ENCODE measurements at regions not wholly inside any gene's neighbourhood (a gene's known extent, or its start where the extent isn't known, plus 50 kb on each side); places are given as distances from the start of the nearest gene placed in this dataset.

DNA sequence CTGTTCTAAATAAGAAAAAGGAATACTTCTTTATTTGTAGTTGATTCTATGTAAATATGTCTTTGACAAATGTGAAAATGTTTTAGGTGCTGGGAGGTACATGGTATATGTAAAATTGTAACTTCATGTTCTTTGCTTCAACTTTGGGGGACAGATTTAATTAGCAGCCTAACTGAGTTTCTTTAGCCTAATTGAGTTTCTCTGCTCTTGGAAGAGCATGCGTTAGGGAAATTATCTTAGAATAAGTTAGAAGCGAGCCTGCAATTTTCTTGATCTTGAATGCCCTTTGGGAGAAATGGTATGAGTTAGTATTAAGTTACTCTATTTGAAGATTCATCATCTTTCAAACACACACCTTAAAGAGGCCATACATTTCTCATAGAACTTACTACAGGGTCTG is 194.3 kb downstream of the AEBP2 start:
- no peaks in the 10 kb centered on the region for H3F3A ChIP-seq (ENCODE audit: insufficient read depth, low read length)
- H3K27me3 ChIP-seq (replicated peaks; ENCODE audit: insufficient read depth, low read length): no peaks in the 10 kb centered on the region
- H3K9ac ChIP-seq (ENCODE audit: low read length): no peak overlapping the region
- no peak for DNase-seq
- no peaks in the 10 kb centered on the region for H3K9me2 ChIP-seq (replicated peaks; ENCODE audit: insufficient read depth, low read length)
- H3K9me3 ChIP-seq (replicated peaks; ENCODE audit: insufficient read depth, low read length): no peaks in the 10 kb centered on the region
- H4K20me1 ChIP-seq (ENCODE audit: insufficient read depth, low read length): no peaks in the 10 kb centered on the region
- H3K4me3 ChIP-seq (ENCODE audit: low read length): no peak overlapping the region
- H3K27ac ChIP-seq (ENCODE audit: low read length): no peak overlapping the region
- no peaks in the 10 kb centered on the region for H3K79me2 ChIP-seq (ENCODE audit: low read length)
- TF ChIP-seq, protein P1, sequence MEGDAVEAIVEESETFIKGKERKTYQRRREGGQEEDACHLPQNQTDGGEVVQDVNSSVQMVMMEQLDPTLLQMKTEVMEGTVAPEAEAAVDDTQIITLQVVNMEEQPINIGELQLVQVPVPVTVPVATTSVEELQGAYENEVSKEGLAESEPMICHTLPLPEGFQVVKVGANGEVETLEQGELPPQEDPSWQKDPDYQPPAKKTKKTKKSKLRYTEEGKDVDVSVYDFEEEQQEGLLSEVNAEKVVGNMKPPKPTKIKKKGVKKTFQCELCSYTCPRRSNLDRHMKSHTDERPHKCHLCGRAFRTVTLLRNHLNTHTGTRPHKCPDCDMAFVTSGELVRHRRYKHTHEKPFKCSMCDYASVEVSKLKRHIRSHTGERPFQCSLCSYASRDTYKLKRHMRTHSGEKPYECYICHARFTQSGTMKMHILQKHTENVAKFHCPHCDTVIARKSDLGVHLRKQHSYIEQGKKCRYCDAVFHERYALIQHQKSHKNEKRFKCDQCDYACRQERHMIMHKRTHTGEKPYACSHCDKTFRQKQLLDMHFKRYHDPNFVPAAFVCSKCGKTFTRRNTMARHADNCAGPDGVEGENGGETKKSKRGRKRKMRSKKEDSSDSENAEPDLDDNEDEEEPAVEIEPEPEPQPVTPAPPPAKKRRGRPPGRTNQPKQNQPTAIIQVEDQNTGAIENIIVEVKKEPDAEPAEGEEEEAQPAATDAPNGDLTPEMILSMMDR (IDR thresholded peaks at IDR 0.05; ENCODE audit: low read length): no peak
- TF ChIP-seq EZH2 (optimal IDR thresholded peaks at IDR 0.05; ENCODE audit: low read depth, low read length) (no peak), EZH2phosphoT487 (IDR thresholded peaks at IDR 0.05; ENCODE audit: low read length) (no peak)
- H3K4me1 ChIP-seq (ENCODE audit: low read length): no peaks in the 10 kb centered on the region
- H3K36me3 ChIP-seq (replicated peaks; ENCODE audit: insufficient read depth, low read length): no peaks in the 10 kb centered on the region
- no peak overlapping the region for H2AFZ ChIP-seq (ENCODE audit: low read length)
- no peak overlapping the region for H3K4me2 ChIP-seq (ENCODE audit: low read depth, low read length)

DNA sequence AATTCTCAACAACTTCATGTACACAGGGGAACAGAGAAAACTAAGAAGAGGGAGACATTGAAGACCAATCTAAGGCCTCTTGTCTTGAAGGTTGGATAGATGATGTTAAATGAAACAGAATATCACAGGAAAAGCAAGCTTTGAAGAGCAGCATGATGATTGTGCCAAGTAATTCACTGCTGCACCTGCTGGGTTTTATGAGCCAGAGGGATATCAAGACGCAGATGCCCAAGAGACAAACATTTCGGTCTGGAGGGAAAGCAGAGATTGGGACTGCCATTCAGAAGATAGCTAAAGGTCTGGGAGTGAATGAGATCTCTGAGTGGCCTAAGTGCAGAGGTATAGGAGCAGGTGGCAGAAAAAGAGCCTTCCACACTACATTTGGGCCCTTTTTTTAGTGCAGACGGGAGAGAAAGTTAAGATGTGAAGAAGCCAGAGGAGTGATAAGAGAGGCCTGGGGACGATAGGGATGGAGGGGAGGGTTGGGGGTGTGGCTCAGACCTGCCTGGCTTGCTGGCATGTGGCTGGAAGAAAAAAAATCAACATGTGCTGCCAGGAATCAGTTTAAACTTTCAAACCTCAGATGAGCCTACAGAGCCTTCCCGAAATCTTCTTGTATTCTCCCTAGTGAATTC is 200.6 kb downstream of the AEBP2 start:
- Histone ChIP-seq H3K4me2 (ENCODE audit: low read depth, low read length) (no peak overlapping the region), H3K4me3 (ENCODE audit: low read length) (no peak overlapping the region), H4K20me1 (ENCODE audit: insufficient read depth, low read length) (no peaks in the 10 kb centered on the region), H3K27ac (ENCODE audit: low read length) (no peak overlapping the region), H3K36me3 (replicated peaks; ENCODE audit: insufficient read depth, low read length) (no peaks in the 10 kb centered on the region), H3K9me3 (replicated peaks; ENCODE audit: insufficient read depth, low read length) (no peaks in the 10 kb centered on the region), H3K9me2 (replicated peaks; ENCODE audit: insufficient read depth, low read length) (no peaks in the 10 kb centered on the region), H3K9ac (ENCODE audit: low read length) (no peak overlapping the region), H3K79me2 (ENCODE audit: low read length) (no peaks in the 10 kb centered on the region), H3F3A (ENCODE audit: insufficient read depth, low read length) (no peaks in the 10 kb centered on the region), H3K27me3 (replicated peaks; ENCODE audit: insufficient read depth, low read length) (no peaks in the 10 kb centered on the region), H3K4me1 (ENCODE audit: low read length) (no peaks in the 10 kb centered on the region), H2AFZ (ENCODE audit: low read length) (no peak overlapping the region)
- TF ChIP-seq, protein P1 (IDR thresholded peaks at IDR 0.05; ENCODE audit: low read length): no peak
- TF ChIP-seq EZH2phosphoT487 (IDR thresholded peaks at IDR 0.05; ENCODE audit: low read length) (no peak), EZH2 (optimal IDR thresholded peaks at IDR 0.05; ENCODE audit: low read depth, low read length) (no peak)
- no peak for DNase-seq

DNA sequence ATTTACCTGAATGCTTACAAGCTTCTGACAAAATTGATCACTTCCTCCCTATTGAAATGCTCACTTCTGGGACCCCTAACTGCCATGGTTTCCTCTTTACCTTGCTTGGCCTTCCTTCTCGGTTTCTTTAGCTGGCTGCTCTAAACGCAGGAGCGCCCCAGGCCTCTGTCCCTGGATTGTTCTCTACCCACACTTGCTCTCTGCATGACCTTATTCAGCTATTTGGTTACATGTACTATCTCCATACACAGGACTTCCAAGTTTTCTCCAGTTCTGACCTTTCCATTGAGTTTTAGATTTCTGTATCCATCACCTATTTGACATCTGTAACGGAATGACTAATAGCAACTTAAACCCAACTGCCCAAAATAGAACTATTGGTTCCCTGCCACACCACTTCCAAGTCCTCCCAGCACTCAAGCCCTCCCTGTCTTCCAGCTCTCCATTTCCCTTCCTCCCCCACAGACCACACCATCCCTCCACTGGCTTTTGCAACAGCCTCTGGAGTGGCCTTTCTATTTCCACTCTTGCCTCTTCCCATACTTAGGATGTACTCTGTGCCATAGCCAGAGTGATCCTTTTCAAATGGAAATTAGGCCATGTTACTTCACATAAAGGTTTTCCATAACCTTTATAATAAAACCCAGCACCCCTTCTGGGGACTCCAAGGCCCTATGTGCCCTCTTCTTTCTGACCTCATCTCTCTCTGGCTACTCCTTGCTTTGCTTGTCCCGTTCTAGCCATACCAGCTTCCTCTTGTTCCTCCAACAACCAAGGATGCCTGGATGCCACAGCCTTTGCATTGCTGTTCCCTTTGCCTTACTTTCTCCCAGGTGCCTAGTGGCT is 202.2 kb downstream of the AEBP2 start:
- H3K79me2 ChIP-seq (ENCODE audit: low read length): no peaks in the 10 kb centered on the region
- no peaks in the 10 kb centered on the region for H3K36me3 ChIP-seq (replicated peaks; ENCODE audit: insufficient read depth, low read length)
- no peaks in the 10 kb centered on the region for H3K9me2 ChIP-seq (replicated peaks; ENCODE audit: insufficient read depth, low read length)
- no peak for DNase-seq
- H4K20me1 ChIP-seq (ENCODE audit: insufficient read depth, low read length): no peaks in the 10 kb centered on the region
- no peaks in the 10 kb centered on the region for H3K27me3 ChIP-seq (replicated peaks; ENCODE audit: insufficient read depth, low read length)
- H3K9ac ChIP-seq (ENCODE audit: low read length): no peak overlapping the region
- H3K4me3 ChIP-seq (ENCODE audit: low read length): no peak overlapping the region
- H3K27ac ChIP-seq (ENCODE audit: low read length): no peak overlapping the region
- H3K9me3 ChIP-seq (replicated peaks; ENCODE audit: insufficient read depth, low read length): no peaks in the 10 kb centered on the region
- no peak overlapping the region for H3K4me2 ChIP-seq (ENCODE audit: low read depth, low read length)
- TF ChIP-seq, protein P1 (IDR thresholded peaks at IDR 0.05; ENCODE audit: low read length): no peak
- H3K4me1 ChIP-seq (ENCODE audit: low read length): no peaks in the 10 kb centered on the region
- no peaks in the 10 kb centered on the region for H3F3A ChIP-seq (ENCODE audit: insufficient read depth, low read length)
- H2AFZ ChIP-seq (ENCODE audit: low read length): no peak overlapping the region
